Stomach (tissue), 8 donors: ENCODE measurements at regions not wholly inside any gene's neighbourhood (a gene's known extent, or its start where the extent isn't known, plus 50 kb on each side); places are given as distances from the start of the nearest gene placed in this dataset.
A peak's percentile ranks its signal among the peaks of the same experiment; 100 is the strongest.

ENCODE experiments used
- DNase-seq, 2 donors: peaks; one replicate each; pipeline versions ENCODE4 v3.0.0 to v3.0.0-alpha.2; 2013 to 2019
- H3K27ac ChIP-seq, 5 donors: fragments of 200-600 bp in 4 of 5; sonication (generic) in 4 of 5; one replicate each; pipeline ENCODE4 v1.5.1; 2013 to 2019; ENCODE audit warnings: mild to moderate bottlenecking in 1 of 5, moderate library complexity in 1 of 5
- H3K27me3 ChIP-seq, 3 donors: fragments of 200-600 bp; sonication (generic); one replicate each; pipeline ENCODE4 v1.5.1; 2017 to 2019; ENCODE audit warnings: mixed run types in 1 of 3
- H3K36me3 ChIP-seq, 4 donors: fragments of 200-600 bp; sonication (generic); 1 replicate in 3 of 4; 2 replicates in 1 of 4; pipeline ENCODE4 v1.5.1; 2016 to 2019
- H3K4me1 ChIP-seq, 4 donors: fragments of 200-600 bp; sonication (generic); one replicate each; pipeline ENCODE4 v1.5.1; 2016 to 2019
- H3K4me3 ChIP-seq, 4 donors: fragments of 200-600 bp; sonication (generic) in 3 of 4; one replicate each; pipeline ENCODE4 v1.5.1; 2016 to 2019; ENCODE audit warnings: mild to moderate bottlenecking in 1 of 4
- H3K9me3 ChIP-seq, 4 donors: fragments of 200-600 bp; sonication (generic); one replicate each; pipeline ENCODE4 v1.5.1; 2016 to 2019
- CTCF ChIP-seq, 7 experiments: fragments of 450-650 bp in 4 of 7; fragments of 200-600 bp in 3 of 7; sonication (generic) in 3 of 7; IDR thresholded peaks; one replicate each; pipeline ENCODE4 v1.5.1; 2016 to 2019; ENCODE audit warnings: antibody characterized with exemption in 7 of 7, control low read depth in 2 of 7, mild to moderate bottlenecking in 1 of 7
- EP300 ChIP-seq: sonication (generic); formaldehyde crosslinking; IDR thresholded peaks from one replicate; pipeline ENCODE4 v1.6.1; 2017; ENCODE audit warnings: antibody characterized with exemption
- POLR2A ChIP-seq, 4 donors: fragments of 450-650 bp; IDR thresholded peaks; one replicate each; pipeline ENCODE4 v1.6.1; 2016; ENCODE audit warnings: antibody characterized with exemption in 4 of 4, control low read depth in 2 of 4, mild to moderate bottlenecking in 1 of 4, moderate library complexity in 1 of 4
- POLR2AphosphoS5 ChIP-seq, 3 donors: sonication (generic); formaldehyde crosslinking; IDR thresholded peaks; one replicate each; pipeline ENCODE4 v1.6.1; 2016; ENCODE audit warnings: antibody characterized with exemption in 3 of 3
- WGBS, 5 donors: extraction: QIAGEN DNeasy Blood & Tissue Kit in 3 of 5; methylation state at CpG; one replicate each; pipeline versions ENCODE4 v1.1.5 to v1.1.7; 2013 to 2018; 5-methylcytosine and 5-hydroxymethylcytosine counted together
- intact Hi-C: fragments of 100-400 bp; cut with DNase I; formaldehyde crosslinking; loops from one replicate; pipeline ENCODE4 v1.15.1; 2023; ENCODE audit warnings: low total_unique reads
- donor health status: healthy with polysubstance abuse.
- donor health status: Bipolar disorder and iron deficiency.
- donor health status: healthy.

GRCh38 chr17:68196394-68197090 lies 51.3 kb upstream of the AMZ2 start:
- 0 to 2% (median 1%) methylated on average over 5 to 63 of the region's 63 CpGs for WGBS, 5 donors
- intact Hi-C loops = no loop called here
- Histone ChIP-seq H3K4me1 (peaks cover 48 to 55% (median 54%) of the 10 kb centered on the region in 4 donors), H3K4me3 (peak overlapping the region; percentile 36 to 46 (median 40)), H3K36me3 (no peaks in the 10 kb centered on the region), H3K27ac (peak overlapping the region in 2 of 5 donors; percentile 8 to 24), H3K9me3 (no peaks in the 10 kb centered on the region), H3K27me3 (peaks cover 17 to 67% (median 62%) of the 10 kb centered on the region in 3 donors)
- TF ChIP-seq CTCF (IDR thresholded peaks at IDR 0.05) = no peak
- TF ChIP-seq POLR2AphosphoS5 (IDR thresholded peaks at IDR 0.05) = no peak
- TF ChIP-seq EP300 = no peak
- no peak for TF ChIP-seq POLR2A (IDR thresholded peaks at IDR 0.05)
- peak in 1 of 2 donors; percentile 46 for DNase-seq

- intact Hi-C loops = no loop called here
- Histone ChIP-seq H3K27ac (peak overlapping the region in 1 of 5 donors; percentile 8), H3K36me3 (no peaks in the 10 kb centered on the region), H3K27me3 (peaks cover 17 to 74% (median 62%) of the 10 kb centered on the region in 3 donors), H3K4me1 (peaks cover 48 to 55% (median 54%) of the 10 kb centered on the region in 4 donors), H3K4me3 (peak overlapping the region; percentile 36 to 46 (median 40)), H3K9me3 (no peaks in the 10 kb centered on the region)
- 2 to 3% (median 2%) methylated on average over 32 to 53 of the region's 53 CpGs for WGBS, 5 donors
- peak in 1 of 2 donors; percentile 54 for DNase-seq
- TF ChIP-seq EP300 (no peak), POLR2AphosphoS5 (IDR thresholded peaks at IDR 0.05) (no peak), POLR2A (IDR thresholded peaks at IDR 0.05) (no peak), CTCF (IDR thresholded peaks at IDR 0.05) (no peak)
These were observed 50.5 kb upstream of the AMZ2 start for GRCh38 chr17:68197091-68197996.

- Histone ChIP-seq H3K27me3 (peaks cover 17 to 77% (median 62%) of the 10 kb centered on the region in 3 donors), H3K36me3 (no peaks in the 10 kb centered on the region), H3K27ac (no peak overlapping the region), H3K9me3 (no peaks in the 10 kb centered on the region), H3K4me3 (peak overlapping the region; percentile 36 to 46 (median 40)), H3K4me1 (peaks cover 48 to 55% (median 54%) of the 10 kb centered on the region in 4 donors)
- peak; percentile 45 to 80 for DNase-seq
- TF ChIP-seq POLR2A (IDR thresholded peaks at IDR 0.05) (no peak), EP300 (no peak), CTCF (IDR thresholded peaks at IDR 0.05) (no peak), POLR2AphosphoS5 (IDR thresholded peaks at IDR 0.05) (no peak)
- intact Hi-C loops = no loop called here
- 8 to 13% (median 9%) methylated on average over 54 to 61 of the region's 61 CpGs for WGBS, 5 donors
These were observed 49.6 kb upstream of the AMZ2 start for GRCh38 chr17:68197997-68198930.
